GM19372 (cell line): ENCODE measurements at regions not wholly inside any gene's neighbourhood (a gene's known extent, or its start where the extent isn't known, plus 50 kb on each side); places are given as distances from the start of the nearest gene placed in this dataset.
"Not testable (repeated sequence)": the region's sequence is repeated elsewhere in the genome, so short reads cannot be mapped to it uniquely, and the experiment has no call there.

Experiments
- ATAC-seq: cut with Tn5 transposase; IDR thresholded peaks from one replicate; pipeline ENCODE4 v1.9.1; 2021; ENCODE audit warnings: mild to moderate bottlenecking, low read depth, moderate library complexity; ENCODE audit not compliant: unreplicated experiment

- ATAC-seq, result no peak
Observed at GRCh38 chr2:184367211-184367610, 231.1 kb upstream of the ZNF804A start.

- no peak for ATAC-seq
Observed at GRCh38 chr2:184369307-184369706, 229.0 kb upstream of the ZNF804A start.

GRCh38 chr2:184370954-184371353, 227.4 kb upstream of the ZNF804A start:
- peak; percentile 52 for ATAC-seq

GRCh38 chr2:184371641-184372040, 226.7 kb upstream of the ZNF804A start:
- no peak for ATAC-seq

GRCh38 chr2:184372484-184372883, 225.8 kb upstream of the ZNF804A start:
- no peak for ATAC-seq

GRCh38 chr2:184394642-184395041, 203.7 kb upstream of the ZNF804A start:
- no peak for ATAC-seq

- ATAC-seq, result no peak
Observed at GRCh38 chr2:184402381-184402780, 195.9 kb upstream of the ZNF804A start.

- not testable (repeated sequence) for ATAC-seq
Observed at GRCh38 chr2:184407041-184407630, 191.2 kb upstream of the ZNF804A start.

GRCh38 chr2:184410160-184410559, 188.2 kb upstream of the ZNF804A start:
- ATAC-seq, result no peak

- no peak for ATAC-seq
Observed at GRCh38 chr2:184413221-184413620, 185.1 kb upstream of the ZNF804A start.

GRCh38 chr2:184413671-184414229, 184.6 kb upstream of the ZNF804A start:
- no peak for ATAC-seq

GRCh38 chr2:184416146-184416913, 182.0 kb upstream of the ZNF804A start:
- no peak for ATAC-seq

- no peak for ATAC-seq
Observed at GRCh38 chr2:184419744-184420143, 178.6 kb upstream of the ZNF804A start.

- ATAC-seq, result not testable (repeated sequence)
Observed at GRCh38 chr2:184421456-184421855, 176.9 kb upstream of the ZNF804A start.

GRCh38 chr2:184425083-184425482, 173.2 kb upstream of the ZNF804A start:
- no peak for ATAC-seq

GRCh38 chr2:184444217-184444616, 154.1 kb upstream of the ZNF804A start:
- ATAC-seq, result peak; percentile 97

- ATAC-seq, result peak; percentile 35
Observed at GRCh38 chr2:184444623-184445223, 153.6 kb upstream of the ZNF804A start.

- ATAC-seq, result no peak
Observed at GRCh38 chr2:184449760-184450159, 148.6 kb upstream of the ZNF804A start.

GRCh38 chr2:184452907-184453306, 145.4 kb upstream of the ZNF804A start:
- ATAC-seq, result peak; percentile 31

- no peak for ATAC-seq
Observed at GRCh38 chr2:184455624-184456023, 142.7 kb upstream of the ZNF804A start.

- not testable (repeated sequence) for ATAC-seq
Observed at GRCh38 chr2:184456693-184457092, 141.6 kb upstream of the ZNF804A start.
